ENCODE measurements at regions not wholly inside any gene's neighbourhood (a gene's known extent, or its start where the extent isn't known, plus 50 kb on each side); places are given as distances from the start of the nearest gene placed in this dataset.

DNA sequence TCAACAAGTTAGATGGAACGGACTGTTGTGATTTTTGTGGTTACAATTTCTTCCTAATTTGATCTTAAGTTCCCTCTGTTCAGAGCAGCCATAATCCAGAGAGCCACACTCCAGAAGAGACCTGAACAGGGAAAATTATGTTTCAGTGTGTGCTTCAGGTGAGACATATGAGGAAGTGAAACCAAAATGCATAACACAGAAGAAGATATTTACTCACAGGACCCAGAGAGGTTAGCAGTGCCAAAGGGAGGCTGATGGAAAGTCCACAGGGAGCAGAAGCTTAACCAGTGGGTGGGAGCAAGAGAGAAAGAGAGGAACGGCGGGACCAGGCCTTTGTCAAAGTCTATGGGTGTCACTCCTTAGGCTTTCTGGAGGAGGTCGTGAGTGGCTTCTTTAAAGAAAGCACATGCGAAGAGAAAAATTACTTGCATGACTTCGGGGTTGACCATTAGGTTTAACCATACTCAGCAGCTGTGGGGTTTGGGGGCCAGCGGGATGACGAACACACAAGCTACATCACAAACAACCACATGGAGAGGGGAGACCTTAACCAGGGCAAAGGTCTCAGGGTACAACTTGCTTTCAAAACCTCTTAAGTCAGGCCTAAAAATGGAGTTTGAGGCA, 141.4 kb downstream of the MED10 start:
- DNase-seq (ENCODE audit: extremely low read depth, low read depth), result no peak

DNA sequence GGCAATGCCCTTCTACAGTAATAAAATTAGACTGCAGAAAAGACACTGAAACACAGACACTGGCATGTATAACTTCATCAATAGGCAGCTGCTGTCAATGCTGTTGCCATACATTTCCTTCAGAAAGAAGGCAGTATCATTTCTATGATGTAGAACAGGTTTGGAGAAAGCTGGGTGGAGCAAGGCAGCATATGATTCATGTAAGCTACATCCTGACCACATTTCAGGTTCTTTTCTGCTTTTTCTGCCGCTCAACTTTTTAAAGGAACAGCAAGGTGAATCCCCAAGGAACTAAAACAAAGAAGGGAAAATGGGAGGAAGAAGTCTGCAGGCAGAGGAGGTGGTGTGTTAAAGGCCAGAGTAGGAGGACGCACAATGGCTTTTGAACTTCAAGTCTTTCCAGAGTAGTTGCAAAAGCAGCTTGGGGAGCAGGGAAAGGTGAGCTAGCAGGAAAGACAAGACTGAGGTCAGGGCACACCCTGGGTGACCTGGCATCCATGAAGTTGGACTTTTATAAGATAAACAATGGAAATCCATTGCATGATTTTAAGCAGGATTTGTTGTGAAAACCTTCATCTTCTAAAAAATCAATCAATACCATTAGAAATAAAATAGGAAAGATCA, 142.1 kb downstream of the MED10 start:
- TF ChIP-seq, protein P1, sequence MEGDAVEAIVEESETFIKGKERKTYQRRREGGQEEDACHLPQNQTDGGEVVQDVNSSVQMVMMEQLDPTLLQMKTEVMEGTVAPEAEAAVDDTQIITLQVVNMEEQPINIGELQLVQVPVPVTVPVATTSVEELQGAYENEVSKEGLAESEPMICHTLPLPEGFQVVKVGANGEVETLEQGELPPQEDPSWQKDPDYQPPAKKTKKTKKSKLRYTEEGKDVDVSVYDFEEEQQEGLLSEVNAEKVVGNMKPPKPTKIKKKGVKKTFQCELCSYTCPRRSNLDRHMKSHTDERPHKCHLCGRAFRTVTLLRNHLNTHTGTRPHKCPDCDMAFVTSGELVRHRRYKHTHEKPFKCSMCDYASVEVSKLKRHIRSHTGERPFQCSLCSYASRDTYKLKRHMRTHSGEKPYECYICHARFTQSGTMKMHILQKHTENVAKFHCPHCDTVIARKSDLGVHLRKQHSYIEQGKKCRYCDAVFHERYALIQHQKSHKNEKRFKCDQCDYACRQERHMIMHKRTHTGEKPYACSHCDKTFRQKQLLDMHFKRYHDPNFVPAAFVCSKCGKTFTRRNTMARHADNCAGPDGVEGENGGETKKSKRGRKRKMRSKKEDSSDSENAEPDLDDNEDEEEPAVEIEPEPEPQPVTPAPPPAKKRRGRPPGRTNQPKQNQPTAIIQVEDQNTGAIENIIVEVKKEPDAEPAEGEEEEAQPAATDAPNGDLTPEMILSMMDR (IDR thresholded peaks at IDR 0.05; ENCODE audit: low read depth, low read length), result no peak
- no peak for DNase-seq (ENCODE audit: extremely low read depth, low read depth)

More for the DNA sequence above, 141.4 kb downstream of the MED10 start:
- TF ChIP-seq, protein P1 (IDR thresholded peaks at IDR 0.05; ENCODE audit: low read depth, low read length), result no peak

DNA sequence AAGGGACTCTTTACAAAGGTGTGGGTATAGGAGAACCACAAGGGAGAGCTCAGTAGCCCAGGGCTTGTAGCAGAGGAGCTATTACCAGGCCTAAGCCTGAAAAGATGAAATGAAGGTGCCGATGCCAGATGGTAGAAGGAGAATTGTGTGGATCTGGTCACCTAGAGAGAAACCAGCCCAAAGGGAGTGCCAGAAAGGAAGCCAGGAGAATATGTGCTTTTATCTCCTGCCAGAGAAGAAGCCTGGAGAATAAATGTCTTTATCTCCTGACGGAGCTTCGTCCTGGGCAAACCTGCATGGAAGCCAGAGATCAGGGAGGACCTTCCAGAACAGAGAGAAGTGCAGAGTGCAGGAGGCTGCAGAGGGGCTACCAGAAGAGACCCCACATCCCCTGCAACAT, 142.6 kb downstream of the MED10 start:
- TF ChIP-seq, protein P1 (IDR thresholded peaks at IDR 0.05; ENCODE audit: low read depth, low read length), result no peak
- DNase-seq (ENCODE audit: extremely low read depth, low read depth), result no peak

DNA sequence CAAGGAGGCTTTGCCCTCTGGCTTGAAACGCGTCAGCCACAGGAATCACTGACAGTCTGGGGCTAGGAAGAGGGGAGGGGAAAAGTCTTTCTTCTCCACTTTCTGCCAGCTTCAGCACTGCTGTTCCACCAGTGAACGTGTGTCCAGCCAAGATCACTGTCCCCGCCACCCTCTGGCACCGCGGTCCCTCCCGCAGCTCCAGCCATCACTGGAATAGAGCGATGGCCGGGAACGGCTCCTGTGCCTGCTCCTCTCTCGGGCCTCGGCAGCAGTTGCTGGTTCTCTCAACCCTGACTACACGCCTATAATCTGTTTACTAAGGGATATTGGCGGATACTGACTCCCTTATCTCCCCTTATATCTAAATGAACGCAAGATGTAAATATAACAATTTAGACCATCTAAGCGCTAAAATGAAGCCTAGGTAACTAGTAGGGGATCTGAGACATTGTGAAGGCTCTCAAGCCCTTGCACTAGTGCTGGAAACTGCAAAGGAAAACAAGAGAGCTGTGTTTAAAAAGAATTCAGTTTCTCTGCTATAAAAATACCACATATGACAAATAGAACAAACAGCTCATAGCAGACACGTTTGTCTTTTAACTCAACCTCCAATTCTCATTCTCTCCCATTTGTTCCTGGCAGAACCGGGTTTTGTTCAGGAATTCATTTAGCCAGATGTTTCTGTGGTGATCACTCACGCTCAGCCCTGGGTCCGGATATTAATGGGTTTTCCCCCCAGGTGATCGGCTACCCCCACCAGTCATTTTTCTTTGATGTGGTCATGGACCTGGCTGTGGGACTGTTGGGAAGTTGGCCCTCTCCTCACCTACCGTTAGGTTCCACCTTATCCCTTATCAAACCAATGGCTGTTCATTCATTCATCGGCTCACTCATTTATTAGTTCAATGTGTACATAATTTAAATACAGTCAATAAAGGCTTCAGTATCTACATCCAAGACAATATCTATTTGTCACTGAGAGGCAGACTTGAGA, 149.8 kb downstream of the MED10 start:
- no peak for DNase-seq (ENCODE audit: extremely low read depth, low read depth)
- TF ChIP-seq, protein P1 (IDR thresholded peaks at IDR 0.05; ENCODE audit: low read depth, low read length), result no peak

DNA sequence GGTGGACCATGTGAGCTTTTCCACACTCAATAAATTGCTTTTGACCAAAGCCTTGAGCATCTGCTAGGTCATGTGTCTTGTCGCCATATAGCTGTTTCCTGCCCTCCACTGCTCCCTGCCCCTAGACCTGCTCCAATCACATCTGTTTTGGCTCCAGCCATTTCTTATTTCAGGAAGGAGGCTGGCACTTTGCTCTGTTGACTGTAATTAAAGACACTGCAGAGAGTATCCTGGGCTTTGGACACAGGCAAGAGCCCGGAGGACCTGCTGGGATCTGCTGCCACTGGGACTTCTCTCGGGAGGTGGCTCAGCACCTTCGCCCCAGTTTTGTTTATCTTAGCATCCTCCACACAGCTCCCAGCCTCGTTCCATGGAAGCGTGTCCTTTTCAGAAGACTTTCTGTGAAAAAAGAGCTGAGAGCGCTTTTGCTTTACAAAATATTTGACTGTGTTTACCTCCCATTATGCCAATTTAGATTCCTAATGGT, 153.2 kb downstream of the MED10 start:
- DNase-seq (ENCODE audit: extremely low read depth, low read depth), result no peak
- TF ChIP-seq, protein P1 (IDR thresholded peaks at IDR 0.05; ENCODE audit: low read depth, low read length), result no peak

DNA sequence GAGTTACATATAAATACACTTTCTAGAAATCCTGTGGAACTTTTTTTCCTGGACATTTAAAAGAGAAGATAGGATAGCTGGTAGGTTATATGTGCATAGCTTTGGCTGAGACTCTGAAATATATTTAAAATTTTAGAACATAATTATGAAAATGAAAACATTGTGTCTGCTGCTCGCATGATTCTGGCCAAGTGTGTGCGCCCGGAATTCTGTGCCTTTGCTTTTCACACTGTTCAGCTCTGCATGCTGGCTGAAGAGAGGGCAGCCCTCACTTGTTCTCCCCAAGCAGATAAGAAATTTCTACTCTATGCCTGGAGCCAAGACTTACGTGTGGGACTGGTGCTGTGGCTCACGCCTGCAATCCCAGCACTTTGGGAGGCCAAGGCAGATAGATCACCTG, 153.9 kb downstream of the MED10 start:
- TF ChIP-seq, protein P1 (IDR thresholded peaks at IDR 0.05; ENCODE audit: low read depth, low read length), result no peak
- DNase-seq (ENCODE audit: extremely low read depth, low read depth), result no peak
